Fibroblast of lung (primary cell): ENCODE measurements at regions not wholly inside any gene's neighbourhood (a gene's known extent, or its start where the extent isn't known, plus 50 kb on each side); places are given as distances from the start of the nearest gene placed in this dataset.

Experiments
- CTCF ChIP-seq, 2 donors: IDR thresholded peaks in 1 of 2; conservative IDR thresholded peaks in 1 of 2; 1 replicate in 1 of 2; 2 replicates in 1 of 2; pipeline ENCODE4 v1.5.1; 2011 to 2012; ENCODE audit warnings: low read length in 2 of 2, control low read depth in 1 of 2, inconsistent platforms in 1 of 2, low read depth in 1 of 2, mild to moderate bottlenecking in 1 of 2
- EZH2 ChIP-seq: IDR thresholded peaks from 2 replicates; pipeline ENCODE4 v1.5.1; 2012; ENCODE audit warnings: low read length, control low read depth, mild to moderate bottlenecking; ENCODE audit errors: missing control alignments

DNA sequence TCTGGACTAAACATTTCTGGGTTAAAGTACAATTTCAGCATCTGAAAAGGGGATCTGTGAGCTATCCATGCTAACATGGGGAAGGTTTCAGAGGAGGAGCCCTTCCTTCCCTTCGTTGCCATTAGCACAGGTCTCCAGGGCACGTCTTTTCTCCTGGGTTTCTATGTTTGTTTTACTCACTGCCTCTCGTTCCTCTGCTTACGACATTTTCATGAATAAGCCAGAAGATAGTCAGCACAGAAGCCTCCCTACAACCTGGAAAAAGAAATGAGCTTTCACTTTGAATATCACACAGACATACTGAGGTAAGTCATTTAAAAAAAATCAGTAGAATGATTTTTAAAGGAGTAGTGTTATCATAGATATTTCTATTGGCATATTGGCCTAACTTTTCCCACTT is 117.2 kb upstream of the KCNMB2 start:
- TF ChIP-seq CTCF (conservative IDR thresholded peaks at IDR 0.05 in 1 of 2, IDR thresholded peaks at IDR 0.05 in 1 of 2; ENCODE audit: low read depth in 1 of 2, low read length in 2 of 2) (no peak), EZH2 (no peak)
